Hematopoietic multipotent progenitor cell treated with erythropoietin and hydrocortisone succinate and interleukin-3 and kit ligand, for 17 days (in vitro differentiated cells): ENCODE measurements at regions not wholly inside any gene's neighbourhood (a gene's known extent, or its start where the extent isn't known, plus 50 kb on each side); places are given as distances from the start of the nearest gene placed in this dataset.
"Not testable (repeated sequence)": the region's sequence is repeated elsewhere in the genome, so short reads cannot be mapped to it uniquely, and the experiment has no call there.

Experiments used
- DNase-seq: peaks from one replicate; pipeline ENCODE4 v3.0.0-alpha.2; 2015; ENCODE audit warnings: low spot score

- no peak for DNase-seq
These were observed 58.1 kb upstream of the TUNAR start for GRCh38 chr14:95818581-95818980.

GRCh38 chr14:95817271-95817670 lies 59.4 kb upstream of the TUNAR start:
- DNase-seq: no peak

- no peak for DNase-seq
These were observed 60.1 kb upstream of the TUNAR start for GRCh38 chr14:95816539-95816938.

GRCh38 chr14:95815226-95815690 lies 61.4 kb upstream of the TUNAR start:
- no peak for DNase-seq

- DNase-seq: no peak
These were observed 62.0 kb upstream of the TUNAR start for GRCh38 chr14:95814363-95815225.

- no peak for DNase-seq
These were observed 64.8 kb upstream of the TUNAR start for GRCh38 chr14:95811813-95812212.

- no peak for DNase-seq
These were observed 68.3 kb upstream of the TUNAR start for GRCh38 chr14:95808371-95808770.

- DNase-seq: no peak
These were observed 79.8 kb upstream of the TUNAR start for GRCh38 chr14:95796788-95797187.

GRCh38 chr14:95787941-95788340 lies 74.0 kb upstream of the TCL1A start:
- no peak for DNase-seq

- DNase-seq: no peak
These were observed 72.6 kb upstream of the TCL1A start for GRCh38 chr14:95786566-95786965.

GRCh38 chr14:95784137-95784536 lies 70.2 kb upstream of the TCL1A start:
- DNase-seq: no peak

GRCh38 chr14:95776798-95777534 lies 63.0 kb upstream of the TCL1A start:
- DNase-seq: no peak

- DNase-seq: peak; percentile 66
These were observed 60.6 kb upstream of the TCL1A start for GRCh38 chr14:95774265-95775160.

- DNase-seq: no peak
These were observed 56.9 kb upstream of the TCL1A start for GRCh38 chr14:95770777-95771176.

- no peak for DNase-seq
These were observed 56.1 kb upstream of the TCL1A start for GRCh38 chr14:95769976-95770375.

- not testable (repeated sequence) for DNase-seq
These were observed 55.5 kb upstream of the TCL1A start for GRCh38 chr14:95769431-95769830.

GRCh38 chr14:95765051-95765450 lies 51.1 kb upstream of the TCL1A start:
- no peak for DNase-seq

- no peak for DNase-seq
These were observed 50.0 kb upstream of the TCL1A start for GRCh38 chr14:95763875-95764274.
